NCI-H2081 treated with DMSO at 0.1 percent for 48 hours (cell line): ENCODE measurements at regions not wholly inside any gene's neighbourhood (a gene's known extent, or its start where the extent isn't known, plus 50 kb on each side); places are given as distances from the start of the nearest gene placed in this dataset.
"Not testable (repeated sequence)": the region's sequence is repeated elsewhere in the genome, so short reads cannot be mapped to it uniquely, and the experiment has no call there.

Source experiments
- DNase-seq: peaks from one replicate; lab custom pipeline; 2025; lab: John Stamatoyannopoulos, UW

GRCh38 chr3:154901278-154901677 lies 178.8 kb upstream of the MME start:
- no peak for DNase-seq

- no peak for DNase-seq
Observed at GRCh38 chr3:154900816-154901215, 179.3 kb upstream of the MME start.

- no peak for DNase-seq
Observed at GRCh38 chr3:154898916-154899315, 181.2 kb upstream of the MME start.

DNA sequence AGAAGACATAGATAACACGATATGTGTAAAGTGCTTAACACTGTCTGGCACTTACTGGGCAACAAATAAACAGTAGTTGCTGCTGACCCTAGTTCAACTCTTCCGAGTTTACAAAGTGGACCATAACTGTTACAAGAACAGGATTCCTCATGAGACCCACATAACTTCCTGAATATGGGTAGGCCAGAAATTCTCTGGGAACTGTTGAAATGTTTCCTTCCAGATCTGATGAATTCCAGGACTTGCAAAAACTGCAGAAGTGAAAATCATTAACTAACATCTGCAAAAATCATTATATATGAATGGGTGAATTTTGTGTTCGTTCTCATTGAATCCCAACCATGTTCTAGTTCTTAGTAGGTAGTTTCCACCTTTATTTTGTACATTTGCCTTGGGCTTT lies 181.7 kb upstream of the MME start:
- no peak for DNase-seq

- DNase-seq = no peak
Observed at GRCh38 chr3:154893813-154894212, 186.3 kb upstream of the MME start.

DNA sequence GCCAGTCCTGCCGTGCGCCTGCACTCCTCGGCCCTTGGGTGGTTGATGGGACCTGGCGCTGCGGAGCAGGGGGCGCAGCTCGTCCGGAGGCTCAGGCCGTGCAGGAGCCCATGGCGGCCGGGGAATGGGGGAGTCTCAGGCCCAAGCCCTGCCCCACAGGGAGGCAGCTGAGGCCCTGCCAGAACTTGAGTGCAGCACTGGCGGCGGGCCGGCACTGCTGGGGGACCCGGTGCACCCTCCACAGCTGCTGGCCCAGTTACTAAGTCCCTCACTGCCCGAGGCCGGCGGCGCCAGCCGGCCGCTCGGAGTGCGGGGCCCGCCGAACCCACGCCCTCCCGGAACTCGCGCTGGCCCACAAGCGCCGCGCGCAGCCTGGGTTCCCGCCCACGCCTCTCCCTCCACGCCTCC lies 190.9 kb upstream of the MME start:
- DNase-seq = no peak

- DNase-seq = no peak
Observed at GRCh38 chr3:154887869-154888268, 192.2 kb upstream of the MME start.

- no peak for DNase-seq
Observed at GRCh38 chr3:154886437-154886836, 193.7 kb upstream of the MME start.

GRCh38 chr3:154885418-154885817 lies 194.7 kb upstream of the MME start:
- no peak for DNase-seq

DNA sequence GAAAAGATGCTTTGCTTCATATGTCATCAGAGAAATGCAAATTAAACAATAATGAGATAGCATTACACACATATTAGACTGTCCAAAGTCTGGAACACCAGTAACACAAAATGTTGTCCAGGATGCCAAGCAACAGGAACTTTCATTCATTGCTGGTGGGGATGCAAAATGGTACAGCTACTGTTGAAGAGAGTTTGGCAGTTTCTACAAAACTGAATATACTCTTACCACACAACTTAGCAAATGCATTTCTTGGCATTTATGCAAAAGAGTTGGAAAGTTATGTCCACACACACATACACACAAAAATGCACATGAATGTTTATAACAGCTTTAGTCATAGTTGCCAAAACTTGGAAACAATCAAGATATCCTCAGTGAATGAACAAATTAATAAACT lies 195.2 kb upstream of the MME start:
- no peak for DNase-seq

DNA sequence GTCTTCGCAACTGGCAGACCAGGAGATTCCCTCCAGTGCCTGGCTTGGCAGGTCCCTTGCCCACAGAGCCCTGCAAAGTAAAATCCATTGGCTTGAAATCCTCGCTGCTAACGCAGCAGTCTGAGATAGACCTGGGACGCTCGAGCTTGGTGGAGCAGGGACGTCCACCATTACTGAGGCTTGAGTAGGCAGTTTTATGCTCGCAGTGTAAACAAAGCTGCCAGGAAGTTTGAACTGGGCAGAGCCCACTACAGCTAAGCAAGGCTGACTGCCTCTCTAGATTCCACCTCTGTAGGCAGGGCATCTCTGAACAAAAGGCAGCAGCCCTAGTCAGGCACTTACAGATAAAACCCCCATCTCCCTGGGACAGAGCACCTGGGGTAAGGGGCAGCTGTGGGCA lies 205.0 kb upstream of the MME start:
- no peak for DNase-seq

DNA sequence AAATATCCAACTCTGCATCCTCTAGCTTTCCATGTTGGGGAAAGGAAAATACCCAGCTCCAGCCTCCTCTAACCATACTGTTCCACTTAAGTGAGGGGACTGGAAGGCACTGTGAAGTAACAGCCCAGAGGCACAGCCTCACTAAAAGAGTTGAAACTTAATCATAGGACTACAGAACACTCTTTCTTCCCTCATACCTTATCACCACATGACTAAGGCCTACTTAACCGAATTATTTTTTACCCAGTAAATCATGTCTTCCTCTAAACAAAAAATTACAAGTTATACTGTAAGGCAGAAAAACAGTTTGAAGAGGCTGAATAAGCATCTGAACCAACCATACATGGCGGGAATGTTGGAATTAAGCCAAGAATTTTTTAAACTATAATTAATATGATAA lies 207.4 kb upstream of the MME start:
- DNase-seq = no peak

- no peak for DNase-seq
Observed at GRCh38 chr3:154872074-154872473, 208.0 kb upstream of the MME start.

DNA sequence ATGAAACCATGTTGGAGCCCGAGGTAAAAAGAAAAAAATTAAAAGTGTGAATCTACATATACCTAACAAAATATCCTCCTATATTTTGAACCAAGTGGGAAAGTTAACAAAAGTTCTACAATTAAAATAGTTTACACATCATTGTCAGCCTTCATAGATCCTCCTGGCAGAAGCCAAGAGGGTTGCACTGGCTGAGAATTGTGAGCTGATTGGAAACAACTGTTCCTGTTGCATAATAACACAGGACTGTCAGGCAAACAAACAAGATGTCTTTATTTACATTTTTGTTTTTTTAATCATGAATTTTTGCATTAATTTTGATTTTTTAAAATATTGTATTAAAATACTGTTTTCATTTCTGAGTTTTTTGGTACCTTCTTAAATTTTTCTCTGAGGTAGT lies 215.2 kb upstream of the MME start:
- no peak for DNase-seq

DNA sequence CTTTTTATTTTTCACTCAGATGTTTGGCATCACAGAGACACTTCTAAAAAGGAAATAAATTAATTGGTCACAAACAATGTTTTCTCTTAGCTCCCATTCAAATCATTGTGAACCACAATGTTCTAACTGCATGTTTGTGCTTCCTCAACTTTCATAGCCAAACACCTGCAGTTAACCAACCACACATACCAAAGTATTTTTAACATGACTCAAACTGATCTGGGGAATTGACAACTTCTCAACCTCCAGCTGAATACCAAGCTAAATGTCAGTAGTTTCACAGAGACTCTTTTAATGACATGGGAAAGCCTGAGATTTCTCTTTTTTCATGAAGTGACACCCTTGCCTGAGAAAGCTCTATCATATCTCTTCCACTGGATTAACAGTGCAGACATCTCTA lies 217.9 kb upstream of the MME start:
- no peak for DNase-seq

- DNase-seq = not testable (repeated sequence)
Observed at GRCh38 chr3:154852998-154853397, 227.1 kb upstream of the MME start.

DNA sequence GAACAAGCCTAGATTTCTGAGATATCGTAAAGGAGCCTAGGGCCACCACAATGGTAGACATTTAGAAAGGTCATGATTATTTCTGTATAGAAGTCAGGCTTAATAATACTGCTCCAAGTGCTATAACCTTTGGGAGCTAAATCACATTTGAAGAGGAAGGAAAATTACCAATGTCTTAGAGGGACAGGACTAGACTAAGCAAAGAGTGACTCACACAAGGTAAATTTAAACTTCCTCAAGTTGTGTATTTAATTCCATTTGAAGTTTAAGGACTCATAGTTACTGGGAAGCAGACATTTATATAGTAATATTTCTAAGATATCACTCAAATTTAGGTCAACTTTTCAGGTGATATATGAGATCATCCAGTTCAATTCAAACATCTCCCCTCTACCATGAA lies 227.6 kb upstream of the MME start:
- DNase-seq = no peak

DNA sequence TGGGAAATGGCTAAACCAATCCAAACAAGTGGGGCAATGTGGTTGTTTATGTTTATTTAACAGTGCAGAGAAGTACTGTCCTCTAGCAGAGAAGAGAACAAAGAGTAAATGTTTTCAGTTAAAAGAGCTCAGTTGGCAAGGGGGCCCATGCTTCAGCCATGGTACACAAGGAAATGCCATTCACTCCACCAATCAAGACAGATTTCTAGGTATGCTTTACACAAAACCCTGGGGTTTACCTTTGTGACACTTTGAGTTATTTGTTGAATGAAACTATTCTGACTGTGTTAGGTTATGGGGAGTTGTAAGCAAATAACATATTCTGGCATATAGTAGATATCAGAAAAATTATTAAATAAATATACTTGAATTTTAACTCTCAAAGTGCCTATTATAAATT lies 228.5 kb upstream of the MME start:
- DNase-seq = no peak

GRCh38 chr3:154850921-154851320 lies 229.2 kb upstream of the MME start:
- DNase-seq = no peak

DNA sequence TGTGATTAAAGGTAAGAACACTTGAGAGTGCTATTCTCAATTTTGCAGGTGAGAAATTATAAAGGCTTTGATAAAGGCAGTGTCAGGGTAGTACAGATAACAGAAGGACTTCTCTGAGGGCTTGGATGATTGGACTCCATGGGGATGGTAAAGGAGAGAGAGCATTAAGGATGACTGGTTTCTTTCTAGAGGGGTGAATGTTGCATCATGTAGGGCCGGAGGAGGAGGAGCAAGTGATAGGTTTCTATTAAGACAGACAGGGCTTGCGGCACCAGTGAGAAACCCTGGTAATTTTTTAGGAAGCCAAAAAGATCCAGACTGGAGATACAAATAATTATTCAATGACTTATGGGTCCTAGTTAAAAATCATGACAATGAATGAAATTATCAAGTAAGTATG lies 230.7 kb upstream of the MME start:
- DNase-seq = no peak

- DNase-seq = peak; percentile 94
Observed at GRCh38 chr3:154844863-154845262, 235.3 kb upstream of the MME start.

- no peak for DNase-seq
Observed at GRCh38 chr3:154843647-154844046, 236.5 kb upstream of the MME start.

DNA sequence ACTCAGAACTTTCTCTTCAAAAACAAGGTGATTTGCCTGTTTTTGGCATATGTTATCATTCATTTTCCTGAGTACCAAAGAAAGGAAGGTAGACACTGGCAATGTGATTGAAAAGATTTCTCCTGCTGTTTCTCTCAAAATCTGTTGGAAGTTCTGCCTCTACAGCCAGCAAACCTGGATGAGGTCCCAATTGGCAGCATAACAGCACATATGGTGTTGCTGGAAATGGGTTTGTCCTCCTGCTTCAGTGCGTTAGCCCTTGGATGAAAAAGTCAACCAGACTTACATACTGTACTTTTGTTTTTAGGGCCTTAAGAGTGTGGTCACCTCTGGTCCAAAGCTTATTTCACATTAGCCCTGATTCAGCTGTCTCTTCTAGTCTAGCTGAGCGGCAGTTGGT lies 237.6 kb upstream of the MME start:
- DNase-seq = no peak

DNA sequence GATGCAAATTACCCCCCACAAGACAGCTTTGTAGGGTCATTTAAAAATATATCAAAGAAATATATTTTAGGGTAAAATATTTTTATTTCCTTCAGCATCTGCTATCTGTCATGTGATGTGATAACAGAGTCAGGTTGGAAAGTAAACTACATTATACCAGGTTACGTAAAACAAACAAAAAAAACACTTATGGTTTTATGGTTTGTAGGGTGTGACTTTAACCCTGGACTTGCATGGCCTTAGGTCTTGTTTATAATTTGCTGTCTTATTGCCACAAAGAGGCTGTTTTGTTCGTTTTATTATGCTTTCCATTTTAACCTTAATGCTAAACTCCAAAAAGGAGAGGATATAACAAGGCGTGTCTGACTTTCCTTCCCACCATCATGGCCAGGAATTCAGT lies 244.5 kb upstream of the MME start:
- no peak for DNase-seq

DNA sequence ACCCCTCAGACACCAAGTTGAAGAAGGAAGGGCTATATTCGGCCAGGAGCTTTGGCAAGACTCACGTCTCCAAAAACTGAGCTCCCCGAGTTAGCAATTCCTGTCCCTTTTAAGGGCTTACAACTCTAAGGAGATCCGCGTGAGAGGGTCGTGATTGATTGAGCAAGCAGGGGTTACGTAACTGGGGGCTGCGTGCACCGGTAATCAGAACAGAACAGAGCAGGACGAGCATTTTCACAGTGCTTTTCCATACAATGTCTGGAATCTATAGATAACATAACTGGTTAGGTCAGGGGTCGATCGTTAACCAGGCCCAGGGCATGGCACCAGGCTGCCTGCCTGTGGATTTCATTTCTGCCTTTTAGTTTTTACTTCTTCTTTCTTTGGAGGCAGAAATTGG lies 245.3 kb upstream of the MME start:
- DNase-seq = not testable (repeated sequence)
